Caco-2 (cell line): ENCODE measurements at regions not wholly inside any gene's neighbourhood (a gene's known extent, or its start where the extent isn't known, plus 50 kb on each side); places are given as distances from the start of the nearest gene placed in this dataset.

Experiments used
- BruUV-seq: library from RNA; stranded (reverse); fragments of 400-500 nt; replicated peaks from 2 replicates; lab custom pipeline; 2021; lab: Mats Ljungman, UMichigan
- CTCF ChIA-PET: fragments of 300-600 bp; sonication (Branson Sonifier 250); formaldehyde crosslinking; loops from one replicate; lab custom pipeline; 2022; ENCODE audit warnings: antibody characterized with exemption; lab: Charles Lee
- POLR2A ChIA-PET: fragments of 300-600 bp; sonication (Branson Sonifier 250); formaldehyde crosslinking; loops from one replicate; lab custom pipeline; 2022; ENCODE audit warnings: antibody characterized with exemption; lab: Charles Lee
- DNase-seq, 2 experiments: peaks; one replicate each; pipeline versions ENCODE4 v3.0.0 to v3.0.0-alpha.2; 2020 to 2022
- H3K27me3 ChIP-seq: replicated peaks from 2 replicates; pipeline ENCODE4 v1.6.0; 2011; ENCODE audit warnings: low read length; ENCODE audit not compliant: control insufficient read depth, insufficient read depth
- H3K36me3 ChIP-seq: 2 replicates; pipeline ENCODE4 v1.5.1; 2011; ENCODE audit warnings: low read length; ENCODE audit not compliant: control insufficient read depth, insufficient read depth
- H3K4me1 ChIP-seq: fragments of 250-450 bp; sonication (Bioruptor Pico); 2 replicates; pipeline ENCODE4 v1.5.1; 2020; ENCODE audit warnings: mild to moderate bottlenecking
- H3K4me3 ChIP-seq: 2 replicates; pipeline ENCODE4 v1.5.1; 2011; ENCODE audit warnings: low read depth, mild to moderate bottlenecking, control low read depth, low read length
- H3K9me3 ChIP-seq: fragments of 250-450 bp; sonication (Bioruptor Pico); 2 replicates; pipeline ENCODE4 v1.5.1; 2020; ENCODE audit warnings: mild to moderate bottlenecking, moderate library complexity
- H3K27ac Mint-ChIP-seq: one replicate; pipeline ENCODE4 v1.8.0; 2022; ENCODE audit warnings: mixed read lengths; ENCODE audit not compliant: unreplicated experiment
- H3K27me3 Mint-ChIP-seq: one replicate; pipeline ENCODE4 v1.8.0; 2022; ENCODE audit warnings: mixed read lengths; ENCODE audit not compliant: insufficient read depth, unreplicated experiment
- H3K36me3 Mint-ChIP-seq: one replicate; pipeline ENCODE4 v1.8.0; 2022; ENCODE audit warnings: mild to moderate bottlenecking, mixed read lengths; ENCODE audit not compliant: insufficient read depth, unreplicated experiment
- H3K4me1 Mint-ChIP-seq: one replicate; pipeline ENCODE4 v1.8.0; 2022; ENCODE audit warnings: low read depth, mixed read lengths; ENCODE audit not compliant: unreplicated experiment
- H3K4me3 Mint-ChIP-seq: one replicate; pipeline ENCODE4 v1.8.0; 2022; ENCODE audit warnings: mild to moderate bottlenecking, moderate library complexity, mixed read lengths; ENCODE audit not compliant: unreplicated experiment
- H3K9me3 Mint-ChIP-seq: one replicate; pipeline ENCODE4 v1.8.0; 2022; ENCODE audit warnings: mixed read lengths; ENCODE audit not compliant: unreplicated experiment
- intact Hi-C: fragments of 100-400 bp; cut with micrococcal nuclease; formaldehyde crosslinking; loops from one replicate; pipeline ENCODE4 v1.10.0; 2022; ENCODE audit not compliant: unreplicated experiment
- TF ChIP-seq, protein P1 (sequence below), 2 experiments: fragments of 200-600 bp in 1 of 2; IDR thresholded peaks; 1 replicate in 1 of 2; 2 replicates in 1 of 2; pipeline versions ENCODE4 v1.5.1 to v1.8.0; 2011 to 2022; ENCODE audit warnings: antibody characterized with exemption in 1 of 2, control low read depth in 1 of 2, inconsistent platforms in 1 of 2, low read depth in 1 of 2, low read length in 1 of 2, mild to moderate bottlenecking in 1 of 2, moderate library complexity in 1 of 2; ENCODE audit not compliant: insufficient read depth in 1 of 2, severe bottlenecking in 1 of 2, unreplicated experiment in 1 of 2

DNA sequence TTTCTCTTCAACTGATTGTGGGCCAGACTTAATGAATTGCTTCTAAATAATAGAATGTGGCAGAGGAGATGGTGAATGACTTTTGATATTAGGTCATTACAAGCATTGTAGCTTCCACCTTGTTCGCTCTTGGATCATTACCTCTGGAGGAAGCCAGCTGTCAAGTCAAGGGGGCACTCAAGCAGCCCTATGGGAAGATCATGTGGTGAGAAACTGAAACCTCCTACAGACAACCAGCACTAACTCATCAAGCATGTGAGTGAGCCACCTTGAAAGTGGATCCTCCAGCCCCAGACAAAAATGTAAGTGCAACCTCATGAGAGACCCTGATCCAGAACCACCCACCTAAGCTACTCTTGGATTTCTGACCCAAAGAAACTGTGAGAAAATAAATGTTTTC lies 109.8 kb upstream of the TBC1D5 start:
- CTCF ChIA-PET: no interaction called here

DNA sequence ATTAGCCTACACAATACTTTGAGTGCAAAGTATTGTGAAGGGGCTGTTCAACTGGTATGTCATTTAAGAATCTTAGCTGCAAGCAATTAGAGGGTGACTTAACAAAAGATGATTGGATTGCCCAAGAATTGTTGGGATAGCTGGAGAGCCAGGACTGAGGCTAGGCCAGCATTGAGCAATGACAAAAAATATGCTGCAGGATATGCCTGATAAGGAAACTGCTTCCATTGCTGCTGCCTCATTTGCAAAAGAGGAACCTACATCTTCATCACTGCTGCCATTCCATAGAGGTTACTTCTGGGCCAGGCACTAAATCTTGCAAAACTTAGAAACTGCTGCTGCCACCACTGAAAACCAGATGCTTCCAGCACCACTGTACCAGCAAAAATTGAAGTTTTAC lies 108.0 kb upstream of the TBC1D5 start:
- CTCF ChIA-PET: no interaction called here

More for the DNA sequence above, 109.8 kb upstream of the TBC1D5 start:
- no peaks in the 10 kb centered on the region for H3K27me3 ChIP-seq
- intact Hi-C loops: no loop called here
- POLR2A ChIA-PET: no interaction called here
- Mint-ChIP-seq H3K4me3 (no peak overlapping the region), H3K4me1 (no peaks in the 10 kb centered on the region), H3K27ac (no peak overlapping the region), H3K36me3 (no peaks in the 10 kb centered on the region), H3K27me3 (peaks cover 3% of the 10 kb centered on the region), H3K9me3 (peaks cover 12% of the 10 kb centered on the region)
- TF ChIP-seq, protein P1, sequence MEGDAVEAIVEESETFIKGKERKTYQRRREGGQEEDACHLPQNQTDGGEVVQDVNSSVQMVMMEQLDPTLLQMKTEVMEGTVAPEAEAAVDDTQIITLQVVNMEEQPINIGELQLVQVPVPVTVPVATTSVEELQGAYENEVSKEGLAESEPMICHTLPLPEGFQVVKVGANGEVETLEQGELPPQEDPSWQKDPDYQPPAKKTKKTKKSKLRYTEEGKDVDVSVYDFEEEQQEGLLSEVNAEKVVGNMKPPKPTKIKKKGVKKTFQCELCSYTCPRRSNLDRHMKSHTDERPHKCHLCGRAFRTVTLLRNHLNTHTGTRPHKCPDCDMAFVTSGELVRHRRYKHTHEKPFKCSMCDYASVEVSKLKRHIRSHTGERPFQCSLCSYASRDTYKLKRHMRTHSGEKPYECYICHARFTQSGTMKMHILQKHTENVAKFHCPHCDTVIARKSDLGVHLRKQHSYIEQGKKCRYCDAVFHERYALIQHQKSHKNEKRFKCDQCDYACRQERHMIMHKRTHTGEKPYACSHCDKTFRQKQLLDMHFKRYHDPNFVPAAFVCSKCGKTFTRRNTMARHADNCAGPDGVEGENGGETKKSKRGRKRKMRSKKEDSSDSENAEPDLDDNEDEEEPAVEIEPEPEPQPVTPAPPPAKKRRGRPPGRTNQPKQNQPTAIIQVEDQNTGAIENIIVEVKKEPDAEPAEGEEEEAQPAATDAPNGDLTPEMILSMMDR (IDR thresholded peaks at IDR 0.05; ENCODE audit: insufficient read depth in 1 of 2, low read depth in 1 of 2, low read length in 1 of 2, severe bottlenecking in 1 of 2, unreplicated experiment in 1 of 2): no peak
- no peaks in the 10 kb centered on the region for H3K36me3 ChIP-seq
- BruUV-seq: no TSS peak
- no peaks in the 10 kb centered on the region for H3K4me1 ChIP-seq
- no peak overlapping the region for H3K4me3 ChIP-seq
- DNase-seq: no peak
- 0 out of 2 replicates have a peak, but pooled peaks cover under 1% of the 10 kb centered on the region for H3K9me3 ChIP-seq

DNA sequence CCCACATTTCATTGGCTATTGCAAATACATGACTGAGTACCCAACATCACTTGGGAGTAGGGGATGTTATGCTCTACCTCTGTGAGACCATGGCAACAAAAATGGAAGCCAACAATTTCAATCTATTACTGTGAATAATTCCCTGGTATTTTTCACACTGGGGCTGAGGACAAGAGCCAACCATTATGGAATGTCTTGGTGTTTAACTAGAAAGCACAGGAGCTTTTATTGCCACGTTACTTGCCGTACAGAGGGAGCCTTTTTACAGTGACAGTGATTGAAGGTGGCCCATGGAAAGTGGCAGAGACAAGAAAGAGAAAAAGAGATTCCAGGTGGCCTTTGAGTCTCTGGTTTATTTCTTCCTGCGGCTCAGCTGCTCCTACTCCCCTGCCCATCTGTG lies 105.7 kb upstream of the TBC1D5 start:
- TF ChIP-seq, protein P1 (IDR thresholded peaks at IDR 0.05; ENCODE audit: insufficient read depth in 1 of 2, low read depth in 1 of 2, low read length in 1 of 2, severe bottlenecking in 1 of 2, unreplicated experiment in 1 of 2): no peak
- H3K9me3 ChIP-seq: no peaks in the 10 kb centered on the region
- H3K4me3 ChIP-seq: no peak overlapping the region
- H3K4me1 Mint-ChIP-seq: peaks cover 11% of the 10 kb centered on the region
- POLR2A ChIA-PET: no interaction called here
- H3K4me3 Mint-ChIP-seq: no peak overlapping the region
- intact Hi-C loops: loop anchor here (10.0 kb wide), 1 partner anchor 283 kb away; no protein-coding TSS in a partner anchor
- no peaks in the 10 kb centered on the region for H3K27me3 ChIP-seq
- no peaks in the 10 kb centered on the region for H3K36me3 ChIP-seq
- H3K27me3 Mint-ChIP-seq: no peaks in the 10 kb centered on the region
- CTCF ChIA-PET: no interaction called here
- no peak overlapping the region for H3K27ac Mint-ChIP-seq
- H3K9me3 Mint-ChIP-seq: no peaks in the 10 kb centered on the region
- no peaks in the 10 kb centered on the region for H3K36me3 Mint-ChIP-seq
- no peak for DNase-seq
- no peaks in the 10 kb centered on the region for H3K4me1 ChIP-seq
- no TSS peak for BruUV-seq

More for the DNA sequence above, 108.0 kb upstream of the TBC1D5 start:
- no peak overlapping the region for H3K4me3 ChIP-seq
- DNase-seq: no peak
- Mint-ChIP-seq H3K27me3 (no peaks in the 10 kb centered on the region), H3K36me3 (no peaks in the 10 kb centered on the region), H3K4me3 (no peak overlapping the region), H3K4me1 (peaks cover 11% of the 10 kb centered on the region), H3K27ac (no peak overlapping the region), H3K9me3 (no peaks in the 10 kb centered on the region)
- no TSS peak for BruUV-seq
- no peaks in the 10 kb centered on the region for H3K9me3 ChIP-seq
- POLR2A ChIA-PET: no interaction called here
- H3K36me3 ChIP-seq: no peaks in the 10 kb centered on the region
- intact Hi-C loops: no loop called here
- H3K4me1 ChIP-seq: no peaks in the 10 kb centered on the region
- TF ChIP-seq, protein P1 (IDR thresholded peaks at IDR 0.05; ENCODE audit: insufficient read depth in 1 of 2, low read depth in 1 of 2, low read length in 1 of 2, severe bottlenecking in 1 of 2, unreplicated experiment in 1 of 2): no peak
- no peaks in the 10 kb centered on the region for H3K27me3 ChIP-seq
